DMS153 treated with DMSO at 0.1 percent for 48 hours (cell line): ENCODE measurements at regions not wholly inside any gene's neighbourhood (a gene's known extent, or its start where the extent isn't known, plus 50 kb on each side); places are given as distances from the start of the nearest gene placed in this dataset.
A peak's percentile ranks its signal among the peaks of the same experiment; 100 is the strongest.

Experiments used
- DNase-seq: peaks from one replicate; lab custom pipeline; 2025; ENCODE audit not compliant: unreplicated experiment; lab: John Stamatoyannopoulos, UW

DNA sequence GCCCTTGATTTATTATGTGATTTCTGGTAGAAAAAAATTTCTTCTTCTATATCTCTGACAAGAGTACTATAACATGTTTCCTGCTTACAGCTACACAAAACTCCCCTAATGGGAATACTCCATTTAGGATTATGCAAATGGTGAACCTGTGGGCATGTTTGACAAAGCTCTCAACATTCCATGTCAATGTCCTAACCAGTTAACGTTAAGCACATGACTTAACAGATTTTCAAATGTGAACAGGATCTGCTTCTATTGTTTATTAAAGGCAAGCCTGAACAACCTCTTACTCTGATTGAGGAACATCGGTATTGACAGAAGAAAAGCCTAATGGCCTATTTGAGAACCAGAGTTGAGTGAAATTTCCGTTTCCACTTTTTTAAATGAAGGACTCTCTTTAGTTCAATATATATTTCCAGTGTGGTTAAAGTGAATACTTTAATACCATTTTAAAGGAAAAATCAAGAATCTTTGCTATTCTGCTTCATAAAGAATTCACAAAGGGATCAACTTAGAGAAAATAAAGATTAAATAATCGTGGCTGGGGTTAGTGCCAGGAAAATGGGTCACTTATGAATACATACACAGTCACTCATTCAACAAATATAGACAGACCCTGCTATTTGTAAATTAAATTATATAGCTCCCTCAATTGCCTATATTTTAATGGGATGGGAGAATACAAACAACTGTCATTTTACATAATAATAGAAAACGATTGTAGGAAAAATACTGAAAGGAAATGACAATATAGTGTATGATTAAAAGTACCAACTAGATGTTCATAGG lies 300.3 kb upstream of the CBLB start:
- peak; percentile 55 for DNase-seq

- no peak for DNase-seq
Observed at GRCh38 chr3:106170636-106171035, 301.8 kb upstream of the CBLB start.

DNA sequence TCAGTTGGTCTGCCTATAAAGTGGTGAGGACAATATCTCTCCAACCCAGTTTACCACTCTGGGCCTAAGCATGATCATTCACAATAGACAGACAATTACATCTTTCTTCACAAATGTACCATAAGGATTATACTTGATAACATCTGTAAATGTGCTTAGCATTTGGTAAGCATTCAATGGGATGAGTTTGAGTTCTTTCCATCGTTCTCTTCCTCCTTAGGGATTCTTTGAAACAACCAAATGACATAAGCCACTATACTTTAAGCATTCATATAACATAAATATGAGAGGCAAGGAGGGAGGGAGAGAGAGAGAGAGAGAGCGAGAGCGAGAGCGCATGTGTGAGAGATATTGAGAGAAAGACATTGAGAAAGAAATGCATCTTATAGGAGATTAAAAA lies 303.3 kb upstream of the CBLB start:
- no peak for DNase-seq

DNA sequence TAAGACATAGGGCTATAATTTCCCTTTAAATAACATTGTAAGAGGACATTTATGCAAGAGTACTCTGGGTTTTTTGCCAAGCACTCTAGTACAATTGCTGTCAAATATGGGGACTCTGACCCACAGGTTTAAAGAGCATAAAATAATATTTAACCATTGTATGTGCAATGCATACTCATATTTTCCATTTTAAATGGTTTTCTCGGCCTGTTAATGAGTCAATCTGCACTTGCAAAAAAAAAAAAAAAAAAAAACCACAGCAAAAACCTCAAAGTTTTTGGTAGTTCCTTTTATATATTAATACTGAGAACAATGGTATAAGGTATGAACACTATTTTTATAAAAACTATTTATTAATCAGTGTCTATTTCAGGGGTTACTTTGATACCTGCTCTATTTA lies 304.0 kb upstream of the CBLB start:
- no peak for DNase-seq

DNA sequence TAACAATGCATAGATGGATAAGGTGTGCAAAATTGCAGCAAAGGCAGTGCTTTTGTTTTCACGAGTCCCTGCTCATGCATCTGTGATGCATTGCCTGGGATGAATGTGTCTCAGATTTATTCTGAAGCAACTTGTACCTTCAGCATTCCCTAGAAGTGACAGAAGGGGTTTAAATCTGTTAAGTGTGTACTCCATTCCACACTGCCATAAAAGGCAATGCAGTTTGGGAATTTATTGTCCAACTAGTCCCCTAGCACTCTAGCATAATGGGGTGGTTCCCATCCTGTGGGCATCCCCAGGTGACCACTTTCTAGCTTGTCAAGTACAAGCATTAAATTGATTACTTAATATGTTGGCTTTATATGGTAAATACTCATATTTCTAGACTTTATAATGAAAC lies 306.5 kb upstream of the CBLB start:
- DNase-seq = no peak

- DNase-seq = no peak
Observed at GRCh38 chr3:106176734-106177133, 307.9 kb upstream of the CBLB start.

- DNase-seq = no peak
Observed at GRCh38 chr3:106182950-106183511, 314.2 kb upstream of the CBLB start.

DNA sequence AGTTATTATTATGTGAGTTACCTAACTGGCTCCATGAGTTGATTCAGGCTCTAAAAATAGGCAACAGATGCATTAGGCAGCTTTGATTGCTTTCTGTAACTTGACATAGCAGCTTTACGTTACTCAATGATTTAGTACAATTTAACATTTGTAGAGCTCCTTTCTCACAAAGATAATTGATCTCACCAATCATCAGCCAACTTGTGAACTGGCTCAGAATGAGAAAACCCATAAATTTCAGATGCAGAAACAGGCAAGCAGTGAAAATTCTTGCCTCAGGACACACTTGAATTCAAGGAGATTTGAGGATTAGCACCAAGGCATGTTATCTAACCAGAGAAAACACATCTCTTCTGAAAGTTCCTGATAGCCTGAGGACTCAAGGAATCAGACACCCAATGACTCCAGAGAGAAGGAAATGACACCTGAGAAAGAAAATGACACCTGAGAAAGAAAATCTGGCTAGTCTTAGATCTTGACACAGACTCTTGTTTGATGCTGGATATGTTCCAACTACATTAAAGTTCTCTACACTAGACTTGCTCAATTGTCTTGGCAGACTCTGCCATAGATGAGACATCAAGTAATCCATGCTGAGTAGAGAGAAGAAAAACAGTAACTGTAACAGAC lies 315.1 kb upstream of the CBLB start:
- DNase-seq = no peak

- no peak for DNase-seq
Observed at GRCh38 chr3:106184540-106185457, 316.0 kb upstream of the CBLB start.

GRCh38 chr3:106185949-106186348 lies 317.1 kb upstream of the CBLB start:
- no peak for DNase-seq

DNA sequence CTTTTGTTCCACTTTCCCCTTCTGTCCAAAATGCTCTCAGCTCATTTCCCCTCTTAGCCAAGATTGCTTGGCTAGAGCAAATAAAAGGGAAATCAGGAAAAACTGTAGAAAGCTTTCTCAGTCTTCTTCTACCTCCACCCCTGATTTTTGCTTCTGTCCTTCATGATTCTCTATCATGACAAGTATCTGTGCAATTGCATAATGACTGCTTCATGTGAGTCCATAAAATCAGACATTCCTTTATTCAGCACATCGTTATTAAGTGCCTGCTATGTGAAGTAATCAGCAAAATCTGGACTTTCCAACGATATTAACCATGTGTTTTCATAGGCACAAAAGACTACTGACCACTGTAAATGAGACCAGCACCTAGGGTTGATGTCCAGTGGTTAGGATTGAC lies 321.5 kb upstream of the CBLB start:
- DNase-seq = no peak

- no peak for DNase-seq
Observed at GRCh38 chr3:106191211-106191610, 322.4 kb upstream of the CBLB start.

DNA sequence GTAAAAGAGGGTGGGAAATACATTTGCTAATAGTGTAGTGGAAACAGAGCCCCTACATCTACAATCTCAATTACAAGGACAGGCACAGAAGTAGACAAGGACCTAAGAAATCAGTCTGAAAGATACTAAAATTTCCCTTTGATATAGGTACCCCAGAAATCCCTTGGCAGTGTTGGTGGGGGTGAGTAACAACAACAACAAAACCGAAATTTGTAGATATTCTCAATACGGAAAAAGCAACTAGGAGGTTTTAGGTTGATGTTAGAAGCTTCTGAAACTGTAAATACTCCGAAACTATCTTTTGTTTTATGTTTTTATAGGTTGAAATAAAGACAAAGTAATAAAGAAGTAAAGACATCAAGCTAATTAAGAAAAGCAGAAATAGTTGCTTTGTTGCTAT lies 323.1 kb upstream of the CBLB start:
- DNase-seq = no peak

- DNase-seq = no peak
Observed at GRCh38 chr3:106193876-106194275, 325.1 kb upstream of the CBLB start.

DNA sequence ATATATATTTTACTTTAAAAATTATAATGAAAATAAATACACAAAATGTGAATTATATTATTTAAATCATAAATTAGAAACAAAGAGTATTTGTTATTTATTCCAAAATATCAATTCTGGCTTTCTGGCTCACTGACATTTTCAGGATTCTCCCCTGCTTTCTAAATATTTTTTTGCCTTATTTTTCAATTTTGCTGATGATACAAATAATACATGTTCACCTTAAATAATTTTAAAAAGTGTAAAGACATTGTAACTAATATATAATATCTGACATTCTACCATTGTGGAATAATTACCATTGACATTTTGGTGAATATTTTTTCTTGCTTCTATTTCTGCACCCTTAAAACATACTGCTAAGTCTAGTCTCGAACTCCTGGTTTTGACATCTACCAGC lies 325.9 kb upstream of the CBLB start:
- DNase-seq = no peak

DNA sequence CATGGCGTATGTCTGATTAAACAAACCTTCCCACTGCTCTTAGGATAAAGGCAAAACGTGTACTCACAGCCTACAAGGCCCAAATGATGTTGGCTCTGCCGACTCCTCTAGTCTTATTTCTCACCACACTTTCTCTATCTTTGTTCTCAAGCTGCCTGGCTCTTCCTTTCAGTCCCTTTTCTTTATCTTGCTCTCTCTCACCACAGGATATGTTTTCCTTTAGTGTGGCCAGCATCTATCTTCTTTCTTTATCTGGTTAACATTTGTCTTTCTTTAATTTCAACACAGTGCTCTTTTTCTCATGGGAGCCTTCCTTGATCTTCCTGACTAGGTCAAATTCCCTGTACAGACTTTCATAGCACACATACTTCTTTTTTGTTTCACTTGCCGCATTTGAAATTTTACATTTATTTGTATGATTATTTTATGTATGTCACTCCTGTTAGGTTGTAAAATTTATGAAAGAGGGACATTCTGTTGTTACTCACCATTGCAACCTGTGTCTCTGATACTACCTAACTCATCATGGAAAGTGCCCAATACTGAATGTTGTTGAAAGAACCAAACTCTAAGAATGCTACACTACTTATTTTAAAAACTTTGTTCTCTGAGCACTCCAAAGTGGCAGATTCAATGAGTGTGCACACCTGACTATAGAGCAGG lies 328.9 kb upstream of the CBLB start:
- no peak for DNase-seq

DNA sequence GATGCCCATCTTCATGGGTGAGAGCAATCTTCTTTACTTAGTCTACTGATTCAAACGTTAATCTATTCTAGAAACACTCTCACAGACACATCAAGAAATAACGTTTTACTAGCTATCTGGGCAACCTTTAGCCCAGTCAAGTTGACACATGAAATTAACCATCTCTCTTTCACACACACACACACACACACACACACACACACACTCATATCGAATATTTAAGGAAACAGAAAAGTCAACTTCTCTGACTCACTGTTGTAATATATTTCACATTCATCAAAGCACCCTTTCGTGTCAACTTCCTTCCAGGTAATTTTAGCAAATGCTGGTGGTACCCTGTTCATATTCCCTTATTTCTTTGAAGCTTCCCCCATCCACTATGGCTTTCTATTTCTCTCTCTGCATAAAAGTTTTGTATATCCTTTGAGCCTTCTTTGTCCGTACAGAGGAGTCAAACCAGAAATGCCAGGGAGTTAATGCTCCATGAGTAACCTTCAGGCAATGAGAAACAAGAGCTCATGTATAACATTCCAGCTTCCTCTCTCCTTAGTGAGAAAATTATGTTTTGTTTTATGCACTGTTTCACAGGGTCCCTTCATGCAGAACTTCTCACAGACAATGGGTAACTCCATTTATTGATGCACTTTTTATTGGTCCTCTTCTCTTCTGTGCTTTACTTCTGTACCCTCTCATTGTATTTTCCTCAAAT lies 335.5 kb upstream of the CBLB start:
- no peak for DNase-seq

GRCh38 chr3:106206146-106206545 lies 337.3 kb upstream of the CBLB start:
- DNase-seq = peak; percentile 82

- DNase-seq = no peak
Observed at GRCh38 chr3:106206613-106207012, 337.8 kb upstream of the CBLB start.

DNA sequence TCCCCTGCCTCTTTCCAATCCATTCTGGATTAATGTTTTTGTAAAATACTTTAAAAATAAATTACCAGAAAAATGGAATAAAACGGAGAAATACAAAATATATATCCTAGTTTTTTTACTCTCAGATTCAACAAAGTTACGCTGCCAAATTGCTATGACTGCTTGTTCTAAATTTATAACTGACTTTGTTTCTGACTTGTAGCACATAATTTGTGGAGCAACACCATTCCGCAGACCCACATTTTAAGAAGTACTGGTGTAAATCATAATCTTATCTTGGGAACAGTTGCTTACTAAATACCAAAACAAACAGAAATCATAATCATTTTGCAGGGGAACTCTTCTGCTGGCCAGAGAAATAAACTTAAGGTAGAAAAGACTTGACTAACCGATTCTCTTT lies 339.4 kb upstream of the CBLB start:
- DNase-seq = no peak
